Stimulated activated naive B cell treated with anti-CD40 and anti-IgM and Interleukin-4, amounts not matched to agents 10 μg/mL and 1 μg/mL and 100 μg/mL, for 72 hours (primary cell): ENCODE measurements at regions not wholly inside any gene's neighbourhood (a gene's known extent, or its start where the extent isn't known, plus 50 kb on each side); places are given as distances from the start of the nearest gene placed in this dataset.
"Not testable (repeated sequence)": the region's sequence is repeated elsewhere in the genome, so short reads cannot be mapped to it uniquely, and the experiment has no call there.

Experiments used
- ATAC-seq, 2 donors: fragments of 150-1000 bp; cut with Tn5 transposase; replicated peaks; 2 replicates each; pipeline ENCODE4 v1.10.0; 2021; ENCODE audit warnings: moderate library complexity in 1 of 2
- DNase-seq: peaks from one replicate; pipeline ENCODE4 v3.0.0; 2021
- H3K27ac Mint-ChIP-seq: one replicate; pipeline ENCODE4 v1.8.0; 2022; ENCODE audit warnings: mild to moderate bottlenecking, mixed read lengths
- H3K27me3 Mint-ChIP-seq, 2 donors: one replicate each; pipeline ENCODE4 v1.8.0; 2022; ENCODE audit warnings: mixed read lengths in 2 of 2
- H3K36me3 Mint-ChIP-seq, 2 donors: one replicate each; pipeline ENCODE4 v1.8.0; 2022; ENCODE audit warnings: mixed read lengths in 2 of 2, mild to moderate bottlenecking in 1 of 2
- H3K4me1 Mint-ChIP-seq, 2 donors: one replicate each; pipeline ENCODE4 v1.8.0; 2022; ENCODE audit warnings: mixed read lengths in 2 of 2, mild to moderate bottlenecking in 1 of 2
- H3K4me3 Mint-ChIP-seq, 2 donors: one replicate each; pipeline ENCODE4 v1.8.0; 2022; ENCODE audit warnings: mild to moderate bottlenecking in 2 of 2, mixed read lengths in 2 of 2, moderate library complexity in 1 of 2
- H3K9me3 Mint-ChIP-seq, 2 donors: one replicate each; pipeline ENCODE4 v1.8.0; 2022; ENCODE audit warnings: mixed read lengths in 2 of 2, mild to moderate bottlenecking in 1 of 2

DNA sequence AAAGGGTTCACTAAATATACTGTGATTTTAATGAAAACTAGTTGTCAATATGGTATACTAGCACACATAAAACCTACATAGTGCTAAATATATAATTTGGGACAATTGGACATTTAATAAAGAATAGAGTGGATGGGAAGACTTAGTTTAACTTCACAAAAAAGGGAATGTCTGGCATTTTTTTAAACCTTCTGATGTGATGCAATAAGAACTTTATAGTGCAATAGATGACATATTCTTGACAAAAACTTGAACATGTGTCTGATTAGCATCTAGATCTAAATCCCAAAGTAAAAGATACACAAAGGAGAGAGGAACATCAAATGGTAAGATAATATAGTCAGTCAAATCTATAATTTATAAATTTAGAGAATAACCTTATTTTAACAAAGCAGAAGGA, 488.3 kb upstream of the SYT1 start:
- no peak for DNase-seq
- no peak overlapping the region for H3K4me3 Mint-ChIP-seq
- H3K27ac Mint-ChIP-seq = no peak overlapping the region
- H3K4me1 Mint-ChIP-seq = no peaks in the 10 kb centered on the region
- H3K9me3 Mint-ChIP-seq = peaks cover 16 to 27% of the 10 kb centered on the region in 2 donors
- H3K27me3 Mint-ChIP-seq = no peaks in the 10 kb centered on the region
- no peaks in the 10 kb centered on the region for H3K36me3 Mint-ChIP-seq
- no peak for ATAC-seq

DNA sequence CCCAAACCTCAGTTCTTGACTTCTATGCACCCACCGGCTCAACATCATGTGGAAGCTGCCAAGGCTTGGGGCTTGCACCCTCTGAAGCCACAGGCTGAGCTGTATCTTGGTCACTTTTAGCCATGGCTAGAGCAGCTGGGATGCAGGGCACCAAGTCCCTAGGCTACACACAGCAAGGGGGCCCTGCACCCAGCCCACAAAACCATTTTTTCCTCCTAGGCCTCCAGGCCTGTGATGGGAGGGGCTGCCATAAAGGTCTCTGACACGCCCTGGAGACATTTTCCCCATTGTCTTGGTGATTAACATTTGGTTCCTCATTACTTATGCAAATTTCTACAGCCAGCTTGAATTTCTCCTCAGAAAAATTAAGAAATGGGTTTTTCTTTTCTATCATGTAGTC, 485.5 kb upstream of the SYT1 start:
- not testable (repeated sequence) for H3K4me3 Mint-ChIP-seq, DNase-seq, ATAC-seq, H3K27me3 Mint-ChIP-seq, H3K27ac Mint-ChIP-seq, H3K4me1 Mint-ChIP-seq, H3K36me3 Mint-ChIP-seq
- peaks cover 16 to 22% of the 10 kb centered on the region in 2 donors for H3K9me3 Mint-ChIP-seq

DNA sequence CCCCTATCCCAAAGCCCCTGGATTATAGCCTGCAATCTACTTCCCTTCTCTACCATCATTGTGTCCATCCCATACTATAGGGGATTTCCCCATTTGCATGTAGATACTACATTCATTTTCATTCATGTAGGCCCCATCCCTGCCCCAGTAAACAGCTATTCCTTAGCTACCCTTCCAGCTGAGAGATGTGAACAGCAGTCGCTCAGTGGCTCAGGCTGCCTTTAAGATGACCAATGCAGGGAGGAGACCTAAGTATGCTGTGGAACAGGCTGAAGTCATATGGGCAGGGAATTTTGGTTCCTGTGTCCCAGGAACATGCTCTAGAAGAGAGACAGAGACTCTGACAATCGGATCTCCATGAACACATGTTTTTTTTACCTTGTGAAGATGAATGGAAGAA, 481.2 kb upstream of the SYT1 start:
- Mint-ChIP-seq H3K36me3 (no peaks in the 10 kb centered on the region), H3K27ac (no peak overlapping the region), H3K4me3 (no peak overlapping the region), H3K9me3 (peaks cover 11 to 13% of the 10 kb centered on the region in 2 donors), H3K4me1 (no peaks in the 10 kb centered on the region), H3K27me3 (no peaks in the 10 kb centered on the region)
- ATAC-seq (no peak), DNase-seq (no peak)

DNA sequence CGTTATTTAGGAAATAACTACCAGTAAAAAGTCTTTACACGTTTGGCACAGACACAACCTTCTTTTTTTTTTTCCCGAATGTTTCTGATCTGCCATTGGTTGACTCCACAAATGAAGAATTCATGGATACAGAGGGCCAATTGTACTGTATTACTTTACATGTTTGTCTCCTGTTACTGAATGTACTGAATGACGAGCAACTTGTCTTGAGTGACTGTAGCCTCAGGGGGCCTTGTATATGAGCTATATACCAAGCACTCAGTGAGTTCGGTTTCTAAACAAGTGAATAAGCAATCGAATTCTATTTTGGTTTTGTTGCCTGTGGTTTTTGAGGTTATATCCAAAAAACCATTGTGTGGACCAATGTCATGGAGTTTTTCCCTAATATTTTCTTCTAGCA, 480.0 kb upstream of the SYT1 start:
- Mint-ChIP-seq H3K36me3 (no peaks in the 10 kb centered on the region), H3K4me3 (no peak overlapping the region), H3K9me3 (peaks cover 4% of the 10 kb centered on the region in 2 donors), H3K27me3 (no peaks in the 10 kb centered on the region), H3K27ac (no peak overlapping the region), H3K4me1 (no peaks in the 10 kb centered on the region)
- DNase-seq (no peak), ATAC-seq (no peak)

DNA sequence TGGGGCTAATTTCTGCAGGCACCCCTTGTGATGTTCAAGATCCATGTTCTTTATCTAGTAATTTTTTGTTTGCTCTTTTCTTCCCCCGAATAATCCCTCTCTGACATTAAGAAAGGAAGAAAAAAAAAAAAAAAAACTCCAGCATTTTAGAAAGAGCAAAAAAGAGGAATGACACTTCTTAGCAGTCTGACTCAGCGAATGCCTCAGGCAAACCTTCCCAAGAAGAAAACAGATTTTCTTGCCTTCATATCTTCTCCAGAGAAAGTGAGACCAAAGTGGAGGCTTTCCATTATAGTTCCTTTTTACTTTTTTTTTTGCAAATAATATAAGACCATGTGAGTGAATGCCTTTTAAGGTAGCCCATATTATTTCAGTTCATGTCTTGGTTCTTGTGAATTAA, 479.0 kb upstream of the SYT1 start:
- no peak for ATAC-seq
- Mint-ChIP-seq H3K9me3 (no peaks in the 10 kb centered on the region), H3K27me3 (no peaks in the 10 kb centered on the region), H3K4me1 (no peaks in the 10 kb centered on the region), H3K4me3 (no peak overlapping the region), H3K36me3 (no peaks in the 10 kb centered on the region), H3K27ac (no peak overlapping the region)
- DNase-seq = no peak

DNA sequence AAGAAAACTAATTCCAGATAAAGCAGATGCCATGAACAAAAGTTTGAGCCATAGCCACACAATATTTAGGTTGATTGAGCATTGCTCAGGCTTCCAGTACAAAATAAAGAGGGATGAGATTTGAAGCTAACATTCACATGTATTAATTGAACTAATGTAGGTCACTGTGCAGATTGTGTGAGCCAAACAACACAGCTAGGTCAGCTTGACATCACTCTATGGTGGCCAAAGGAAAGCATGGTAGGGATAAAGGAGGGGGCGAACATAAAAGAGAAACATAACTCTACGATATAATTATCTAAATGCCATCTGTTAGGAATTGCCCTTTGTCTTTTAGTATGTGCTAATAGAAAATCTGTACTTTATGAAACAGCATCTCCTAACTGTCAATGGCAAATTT, 477.7 kb upstream of the SYT1 start:
- DNase-seq (no peak), ATAC-seq (no peak)
- H3K4me3 Mint-ChIP-seq = no peak overlapping the region
- no peaks in the 10 kb centered on the region for H3K36me3 Mint-ChIP-seq
- no peaks in the 10 kb centered on the region for H3K9me3 Mint-ChIP-seq
- no peaks in the 10 kb centered on the region for H3K27me3 Mint-ChIP-seq
- no peak overlapping the region for H3K27ac Mint-ChIP-seq
- H3K4me1 Mint-ChIP-seq = no peaks in the 10 kb centered on the region

DNA sequence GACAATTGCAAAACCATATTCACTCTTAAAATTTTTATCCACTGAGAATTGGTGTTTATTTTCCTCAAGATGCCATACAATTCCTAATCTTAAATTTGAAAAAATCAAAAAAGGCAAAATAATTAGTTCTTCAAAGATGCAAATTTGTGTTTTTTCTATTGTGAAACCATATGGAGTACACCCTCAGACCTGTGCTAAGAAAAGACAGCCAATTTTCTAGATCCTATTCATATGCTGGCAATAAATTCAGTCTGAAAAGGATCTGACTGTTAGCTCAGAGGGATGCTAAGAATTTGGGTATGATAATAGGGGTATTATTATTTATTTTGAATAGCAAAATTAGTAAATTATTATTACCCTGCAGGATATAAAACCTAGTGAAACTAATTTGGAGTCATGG, 476.9 kb upstream of the SYT1 start:
- H3K4me1 Mint-ChIP-seq = no peaks in the 10 kb centered on the region

DNA sequence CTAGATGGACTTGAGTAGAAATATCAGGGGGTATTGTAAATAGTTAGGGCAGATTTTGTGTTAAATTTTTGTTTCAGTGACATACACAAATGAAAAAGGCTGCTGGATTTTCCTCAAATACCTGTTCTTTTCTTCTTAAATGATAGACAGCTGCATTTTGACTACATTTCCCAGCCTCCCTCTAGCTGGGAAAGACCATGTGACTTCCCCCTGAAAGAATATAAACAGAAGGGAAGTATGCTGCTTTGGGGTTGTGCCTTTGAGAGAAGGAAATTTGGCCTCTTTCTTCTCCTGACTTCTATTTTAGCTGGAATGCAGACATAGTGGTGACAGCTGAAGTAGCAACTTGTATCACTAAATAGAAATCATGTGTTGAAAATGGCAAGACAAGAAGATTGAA, 476.1 kb upstream of the SYT1 start:
- no peaks in the 10 kb centered on the region for H3K36me3 Mint-ChIP-seq
- ATAC-seq (no peak), DNase-seq (no peak)
- no peaks in the 10 kb centered on the region for H3K27me3 Mint-ChIP-seq
- H3K9me3 Mint-ChIP-seq = no peaks in the 10 kb centered on the region
- no peak overlapping the region for H3K27ac Mint-ChIP-seq
- H3K4me3 Mint-ChIP-seq = no peak overlapping the region
- no peaks in the 10 kb centered on the region for H3K4me1 Mint-ChIP-seq

More for the DNA sequence above, 476.9 kb upstream of the SYT1 start:
- Mint-ChIP-seq H3K27ac (no peak overlapping the region), H3K27me3 (no peaks in the 10 kb centered on the region), H3K9me3 (no peaks in the 10 kb centered on the region), H3K36me3 (no peaks in the 10 kb centered on the region), H3K4me3 (no peak overlapping the region)
- ATAC-seq (no peak), DNase-seq (no peak)

DNA sequence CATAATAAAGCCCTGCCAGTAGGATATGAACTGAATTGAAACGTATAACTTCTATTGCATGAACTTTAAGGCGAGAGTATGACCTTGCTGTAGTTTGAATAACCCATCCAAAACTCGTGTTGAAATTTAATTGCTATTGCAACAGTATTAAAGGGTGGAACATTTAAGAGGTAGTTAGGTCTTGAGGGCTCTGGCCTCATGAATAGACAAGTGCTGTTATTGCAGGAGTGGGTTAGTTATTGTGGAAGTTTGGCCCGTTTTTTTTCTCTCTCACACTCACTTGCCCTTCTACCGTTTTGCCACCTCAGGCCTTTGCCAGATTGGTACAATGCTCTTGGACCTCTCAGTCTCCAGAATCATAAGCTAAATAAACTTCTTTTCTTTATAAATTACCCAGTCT, 473.7 kb upstream of the SYT1 start:
- ATAC-seq (no peak), DNase-seq (no peak)
- H3K9me3 Mint-ChIP-seq = no peaks in the 10 kb centered on the region
- H3K4me3 Mint-ChIP-seq = no peak overlapping the region
- peaks cover 0 to 2% of the 10 kb centered on the region in 2 donors for H3K4me1 Mint-ChIP-seq
- H3K36me3 Mint-ChIP-seq = no peaks in the 10 kb centered on the region
- no peaks in the 10 kb centered on the region for H3K27me3 Mint-ChIP-seq
- H3K27ac Mint-ChIP-seq = no peak overlapping the region

DNA sequence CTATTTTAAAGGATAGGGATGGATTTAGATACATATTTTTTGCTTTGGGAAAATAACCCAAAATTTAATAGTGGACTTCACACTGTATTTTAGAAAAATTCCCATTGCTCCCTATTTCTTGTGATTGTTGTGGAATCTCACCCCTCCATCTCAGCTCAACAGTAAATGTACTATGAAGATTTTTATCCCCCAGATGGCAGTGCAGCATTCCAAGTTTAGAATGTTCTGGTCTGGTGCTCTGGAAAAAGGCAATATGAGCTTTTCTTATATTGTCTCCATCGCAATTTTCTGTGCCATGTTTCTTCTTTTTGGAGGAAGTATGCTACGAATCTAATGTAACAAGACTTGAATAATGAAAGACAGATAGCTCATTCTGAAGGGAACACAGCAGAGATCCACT, 471.7 kb upstream of the SYT1 start:
- Mint-ChIP-seq H3K27me3 (no peaks in the 10 kb centered on the region), H3K36me3 (no peaks in the 10 kb centered on the region), H3K9me3 (no peaks in the 10 kb centered on the region), H3K4me3 (no peak overlapping the region), H3K27ac (no peak overlapping the region), H3K4me1 (peaks cover 0 to 2% of the 10 kb centered on the region in 2 donors)
- no peak for DNase-seq
- ATAC-seq = no peak

DNA sequence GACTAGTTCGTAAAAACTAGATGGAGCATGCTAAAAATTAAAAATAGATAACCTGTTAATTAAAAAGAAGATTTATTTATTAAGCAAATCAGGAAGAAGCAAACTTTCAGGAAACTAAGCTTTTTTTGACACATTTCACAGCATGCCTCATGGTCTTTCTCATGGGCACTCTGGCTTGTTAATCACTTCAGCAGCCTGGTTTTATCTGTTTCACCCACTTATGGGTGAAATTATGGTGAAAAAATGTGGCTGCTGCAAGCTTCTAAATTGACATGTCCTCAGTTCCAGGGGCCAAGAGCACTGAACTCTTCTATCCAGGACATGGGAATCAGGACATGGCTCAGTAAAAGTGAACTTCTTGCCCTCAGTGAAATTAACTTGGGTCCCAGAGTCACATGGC, 468.6 kb upstream of the SYT1 start:
- no peaks in the 10 kb centered on the region for H3K27me3 Mint-ChIP-seq
- H3K27ac Mint-ChIP-seq = no peak overlapping the region
- DNase-seq = no peak
- H3K4me1 Mint-ChIP-seq = peaks cover 0 to 2% of the 10 kb centered on the region in 2 donors
- H3K36me3 Mint-ChIP-seq = no peaks in the 10 kb centered on the region
- H3K4me3 Mint-ChIP-seq = no peak overlapping the region
- no peaks in the 10 kb centered on the region for H3K9me3 Mint-ChIP-seq
- ATAC-seq = no peak

DNA sequence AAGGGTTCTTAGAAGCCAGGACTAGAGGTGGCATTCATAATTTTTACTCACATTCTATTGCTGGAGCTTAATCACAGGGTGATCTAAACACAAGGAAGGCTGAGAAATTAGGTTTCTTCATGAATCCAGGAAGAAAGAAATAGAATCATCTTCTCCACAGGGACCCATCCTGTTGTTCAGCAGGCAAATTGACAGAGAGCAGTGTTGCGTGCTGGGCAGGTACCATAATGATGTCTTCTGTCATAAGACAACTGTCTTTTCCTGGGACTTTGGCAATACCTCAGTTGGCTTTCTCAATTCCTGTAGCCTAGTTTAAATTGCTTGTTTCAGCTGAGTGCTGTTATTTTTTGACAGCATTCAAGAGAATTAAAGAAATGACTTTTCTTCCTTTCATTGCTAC, 468.0 kb upstream of the SYT1 start:
- Mint-ChIP-seq H3K4me1 (peaks cover 0 to 2% of the 10 kb centered on the region in 2 donors), H3K27ac (no peak overlapping the region), H3K36me3 (no peaks in the 10 kb centered on the region), H3K4me3 (no peak overlapping the region), H3K9me3 (no peaks in the 10 kb centered on the region), H3K27me3 (no peaks in the 10 kb centered on the region)
- ATAC-seq = no peak
- DNase-seq = no peak

DNA sequence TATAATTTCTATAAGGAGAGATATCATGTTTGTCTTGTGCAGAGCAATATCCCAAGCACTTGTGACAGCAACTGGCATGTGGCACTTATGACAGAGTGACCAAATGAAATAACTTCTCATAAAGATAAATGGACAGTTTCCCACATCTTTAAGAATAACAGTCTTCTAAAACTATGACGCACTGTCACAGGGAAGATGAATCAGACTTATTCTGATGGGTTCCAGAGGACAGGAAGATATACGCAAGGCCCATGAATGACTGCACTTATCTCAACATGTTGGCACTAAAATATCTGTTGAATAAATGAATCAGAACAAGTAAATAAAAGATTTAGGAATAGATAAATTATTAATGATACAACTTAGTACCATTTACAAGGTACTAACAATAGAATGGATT, 465.8 kb upstream of the SYT1 start:
- no peaks in the 10 kb centered on the region for H3K9me3 Mint-ChIP-seq
- no peaks in the 10 kb centered on the region for H3K36me3 Mint-ChIP-seq
- H3K27me3 Mint-ChIP-seq = no peaks in the 10 kb centered on the region
- ATAC-seq (no peak), DNase-seq (no peak)
- no peak overlapping the region for H3K27ac Mint-ChIP-seq
- H3K4me3 Mint-ChIP-seq = no peak overlapping the region
- peaks cover 0 to 2% of the 10 kb centered on the region in 2 donors for H3K4me1 Mint-ChIP-seq

DNA sequence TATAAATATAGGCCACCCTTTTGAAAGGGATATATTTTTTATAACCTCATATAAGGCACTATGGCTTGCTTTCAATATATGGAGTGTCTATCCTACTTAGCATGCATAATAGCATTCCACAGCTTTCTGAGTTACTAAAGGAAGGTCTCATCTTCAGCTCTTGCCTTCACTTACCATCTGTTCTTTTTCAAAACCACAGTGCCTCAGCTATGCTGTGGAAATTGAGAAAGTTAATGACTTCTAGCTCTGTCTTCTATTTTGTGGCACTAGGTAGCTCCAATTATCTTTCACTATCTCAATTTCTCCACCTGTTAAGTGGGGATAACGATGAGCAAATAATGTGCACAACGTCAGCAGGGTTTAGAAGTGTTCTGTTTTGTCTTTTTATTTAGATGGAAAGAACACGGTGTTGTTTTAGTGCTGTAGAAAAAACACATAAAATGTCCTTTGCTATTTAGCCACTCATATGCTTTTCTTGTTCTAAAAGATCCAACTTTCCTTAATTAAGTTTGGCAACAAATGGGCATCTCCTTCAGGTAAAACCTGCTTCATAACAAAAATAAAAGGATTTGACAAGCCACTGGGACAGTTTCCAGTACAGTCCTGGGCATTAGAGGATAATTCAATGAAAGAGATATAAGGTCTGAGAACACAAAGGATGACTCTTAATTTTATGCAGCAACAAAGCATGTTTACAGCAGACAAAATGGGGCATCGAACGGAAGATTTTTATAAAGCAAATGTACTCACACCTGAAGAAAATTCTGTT, 462.0 kb upstream of the SYT1 start:
- Mint-ChIP-seq H3K27ac (no peak overlapping the region), H3K9me3 (no peaks in the 10 kb centered on the region), H3K36me3 (no peaks in the 10 kb centered on the region), H3K4me3 (no peak overlapping the region), H3K27me3 (no peaks in the 10 kb centered on the region), H3K4me1 (no peaks in the 10 kb centered on the region)
- no peak for DNase-seq
- no peak for ATAC-seq

DNA sequence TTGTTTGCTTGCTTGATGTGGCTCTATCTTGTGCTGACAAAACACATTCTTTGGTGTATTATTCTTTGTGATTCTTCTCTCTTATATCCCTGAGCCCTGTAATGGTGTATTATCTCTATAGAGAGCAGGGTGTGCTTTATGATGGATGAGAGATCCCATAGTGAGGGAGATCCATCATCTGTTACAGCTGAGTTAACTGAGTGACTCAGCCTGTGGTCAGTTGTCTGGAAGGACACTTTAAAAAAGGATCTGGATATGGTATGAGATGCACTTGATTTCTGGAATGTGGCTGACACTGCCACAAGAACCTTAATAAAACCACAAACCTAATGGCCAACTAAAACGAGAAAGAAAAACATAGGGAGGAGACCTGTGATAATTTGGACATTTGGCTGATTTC, 461.4 kb upstream of the SYT1 start:
- Mint-ChIP-seq H3K27me3 (no peaks in the 10 kb centered on the region), H3K9me3 (no peaks in the 10 kb centered on the region), H3K27ac (no peak overlapping the region), H3K4me3 (no peak overlapping the region), H3K4me1 (no peaks in the 10 kb centered on the region), H3K36me3 (no peaks in the 10 kb centered on the region)
- ATAC-seq = no peak
- no peak for DNase-seq

DNA sequence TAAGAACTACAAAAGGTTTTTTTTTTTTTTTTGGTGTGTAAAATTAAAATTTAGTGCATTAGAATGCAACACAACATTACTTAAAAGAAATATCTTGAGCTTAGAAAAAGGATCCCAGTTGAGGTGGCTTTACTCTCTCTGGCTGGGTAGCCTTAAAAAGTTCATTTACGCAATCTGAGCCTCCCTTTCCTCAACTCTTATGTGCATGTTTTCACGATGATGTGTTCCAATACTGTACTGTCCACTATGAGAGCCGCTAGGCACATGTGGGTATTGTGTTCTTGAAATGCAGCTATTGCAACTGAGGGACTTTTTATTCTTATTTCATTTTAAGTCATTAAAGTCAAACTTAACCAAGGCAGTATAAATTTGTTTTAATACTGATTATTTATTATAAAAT, 460.9 kb upstream of the SYT1 start:
- Mint-ChIP-seq H3K27me3 (no peaks in the 10 kb centered on the region), H3K27ac (no peak overlapping the region), H3K4me1 (no peaks in the 10 kb centered on the region), H3K4me3 (no peak overlapping the region), H3K9me3 (no peaks in the 10 kb centered on the region), H3K36me3 (no peaks in the 10 kb centered on the region)
- no peak for DNase-seq
- ATAC-seq = no peak
